CD4-positive, alpha-beta T cell treated with Interleukin-10 for 1 hour (primary cell): ENCODE measurements at regions not wholly inside any gene's neighbourhood (a gene's known extent, or its start where the extent isn't known, plus 50 kb on each side); places are given as distances from the start of the nearest gene placed in this dataset.

Source experiments
- DNase-seq: peaks from one replicate; pipeline ENCODE4 v3.0.0-alpha.2; 2020

GRCh38 chr2:43083710-43084698, 142.4 kb downstream of the ZFP36L2 start:
- DNase-seq = no peak

DNA sequence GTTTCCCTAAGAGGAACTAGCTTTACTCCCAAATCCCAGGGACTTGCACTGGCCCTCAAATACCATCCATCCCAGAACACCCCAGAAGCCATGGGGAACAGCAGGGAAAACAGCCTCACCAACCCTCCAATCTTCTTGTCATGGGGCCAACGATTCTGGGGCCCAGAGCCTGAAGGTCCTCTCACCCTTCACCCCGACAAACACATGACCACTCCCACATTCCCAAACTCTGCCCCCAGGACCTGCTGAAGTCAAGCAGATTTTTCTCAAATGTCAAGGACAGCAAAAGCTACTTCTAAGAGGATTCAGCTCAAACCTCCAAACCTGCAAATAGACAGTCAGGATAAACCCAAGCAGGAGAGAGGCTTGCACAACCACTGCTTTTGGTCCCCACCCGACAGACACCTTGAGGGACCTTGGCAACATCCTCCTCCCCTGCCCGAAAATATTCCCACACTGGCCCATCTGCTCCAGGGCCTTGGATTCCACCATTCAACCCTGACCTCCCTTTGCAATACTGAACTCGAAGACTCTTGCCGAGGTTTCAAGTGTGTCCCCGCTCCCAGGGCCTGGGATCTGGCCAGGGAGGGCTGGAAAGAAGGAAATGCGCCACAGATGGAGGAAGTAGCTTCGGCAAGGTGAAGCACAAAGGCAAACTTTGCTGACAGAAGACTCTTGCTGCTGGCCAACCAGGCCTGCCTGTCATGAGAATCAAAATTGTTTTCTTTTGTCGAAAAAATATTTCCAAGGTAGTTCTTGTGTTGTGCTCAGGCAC, 143.3 kb downstream of the ZFP36L2 start:
- DNase-seq = no peak

GRCh38 chr2:43082111-43082894, 144.1 kb downstream of the ZFP36L2 start:
- DNase-seq = no peak

DNA sequence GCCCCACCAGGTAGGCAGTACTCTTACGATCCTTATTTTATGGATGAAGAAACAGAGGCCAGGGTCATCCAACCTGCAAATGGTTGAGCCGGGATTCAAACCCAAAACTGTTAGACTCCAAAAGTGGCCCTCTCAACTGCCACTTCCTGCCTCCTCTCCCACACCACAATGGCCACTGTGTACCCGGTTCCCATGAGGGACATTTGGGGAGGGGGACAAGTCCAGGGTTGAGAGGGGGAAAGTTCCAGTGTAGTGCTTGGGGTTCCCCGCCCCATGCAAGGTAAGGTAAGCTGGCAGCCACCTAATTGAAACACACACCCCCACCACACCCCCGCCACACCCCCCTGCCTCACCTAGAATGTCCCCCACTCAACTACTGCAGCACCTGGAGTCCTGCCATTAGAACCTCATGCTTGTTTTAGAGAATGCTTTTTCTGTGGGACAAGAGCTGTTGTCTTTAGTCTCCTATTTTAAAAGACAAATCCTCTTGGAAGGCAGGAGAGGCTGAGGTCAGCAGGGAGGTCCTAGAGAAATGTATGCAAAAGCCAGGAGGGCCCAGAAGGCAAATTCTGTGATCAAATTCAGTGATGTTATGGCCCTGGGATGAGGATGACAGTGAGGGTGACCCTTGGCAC, 145.2 kb downstream of the ZFP36L2 start:
- DNase-seq = no peak

DNA sequence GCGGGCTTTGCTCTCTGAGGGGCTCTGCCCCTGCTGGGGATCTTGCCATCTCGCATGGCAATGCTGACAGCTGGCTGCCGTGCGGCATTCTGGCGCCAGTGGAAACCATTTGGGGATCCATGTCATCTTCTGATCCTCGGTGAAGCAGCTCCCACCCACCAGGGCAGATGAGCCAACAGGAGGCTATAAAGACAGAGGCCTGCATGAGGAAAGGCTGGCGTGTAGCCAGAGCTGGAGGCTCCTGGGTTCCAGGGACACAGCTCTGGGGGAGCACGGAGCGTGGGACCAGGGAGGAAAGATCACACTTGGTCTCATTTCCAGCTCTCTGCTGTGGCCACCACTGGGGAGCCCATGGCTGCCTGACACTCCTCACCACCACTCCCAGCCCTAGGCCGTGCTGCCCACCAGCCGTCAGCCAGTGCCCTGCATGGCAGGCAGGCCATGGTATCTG, 145.8 kb downstream of the ZFP36L2 start:
- no peak for DNase-seq

GRCh38 chr2:43078781-43079755, 147.3 kb downstream of the ZFP36L2 start:
- no peak for DNase-seq

- DNase-seq = no peak
Measured at GRCh38 chr2:43078301-43078700, 148.1 kb downstream of the ZFP36L2 start.

DNA sequence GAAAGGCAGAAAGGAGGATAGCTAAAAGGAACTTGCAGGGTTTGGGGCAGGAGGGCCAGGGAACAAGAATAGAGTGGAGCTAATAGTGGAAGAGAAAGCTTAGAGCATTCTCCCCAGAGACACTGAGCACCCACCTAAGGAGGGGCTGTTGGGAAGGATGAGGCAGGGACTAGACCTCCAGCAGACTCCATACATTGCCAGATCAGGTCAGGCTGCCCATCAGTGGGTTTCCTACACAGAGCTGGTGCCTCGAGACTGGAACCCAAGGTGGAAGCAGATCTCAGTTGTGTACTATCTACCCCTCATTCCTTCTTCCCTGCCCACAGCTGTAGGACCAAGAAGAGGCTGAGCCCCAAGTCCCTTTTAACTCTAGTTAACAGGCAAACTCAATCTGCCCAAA, 148.5 kb downstream of the ZFP36L2 start:
- DNase-seq = no peak

GRCh38 chr2:43076676-43077075, 149.7 kb downstream of the ZFP36L2 start:
- no peak for DNase-seq

- DNase-seq = no peak
Measured at GRCh38 chr2:43075811-43076585, 150.4 kb downstream of the ZFP36L2 start.

- no peak for DNase-seq
Measured at GRCh38 chr2:43075054-43075593, 151.3 kb downstream of the ZFP36L2 start.

GRCh38 chr2:43074592-43075053, 151.8 kb downstream of the ZFP36L2 start:
- no peak for DNase-seq

DNA sequence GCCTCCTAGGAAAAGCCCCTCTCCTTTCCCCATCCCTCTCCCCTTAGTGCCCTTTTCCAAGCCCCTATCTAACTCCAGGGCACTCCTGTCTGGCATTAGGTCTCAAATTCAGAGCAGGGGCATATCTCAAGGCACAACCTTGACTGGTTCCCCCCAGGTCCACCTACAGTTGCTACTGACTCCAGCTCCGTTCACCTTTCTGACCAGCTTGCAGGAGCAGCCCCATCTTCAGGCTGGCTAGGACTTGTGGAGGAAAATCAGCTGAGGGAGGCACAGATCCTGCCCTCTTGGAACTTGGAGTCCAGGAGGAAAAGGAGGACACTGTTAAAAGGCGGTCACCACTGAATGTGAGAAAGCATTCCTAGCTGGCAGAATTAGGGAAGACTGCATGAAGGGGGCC, 152.4 kb downstream of the ZFP36L2 start:
- no peak for DNase-seq

DNA sequence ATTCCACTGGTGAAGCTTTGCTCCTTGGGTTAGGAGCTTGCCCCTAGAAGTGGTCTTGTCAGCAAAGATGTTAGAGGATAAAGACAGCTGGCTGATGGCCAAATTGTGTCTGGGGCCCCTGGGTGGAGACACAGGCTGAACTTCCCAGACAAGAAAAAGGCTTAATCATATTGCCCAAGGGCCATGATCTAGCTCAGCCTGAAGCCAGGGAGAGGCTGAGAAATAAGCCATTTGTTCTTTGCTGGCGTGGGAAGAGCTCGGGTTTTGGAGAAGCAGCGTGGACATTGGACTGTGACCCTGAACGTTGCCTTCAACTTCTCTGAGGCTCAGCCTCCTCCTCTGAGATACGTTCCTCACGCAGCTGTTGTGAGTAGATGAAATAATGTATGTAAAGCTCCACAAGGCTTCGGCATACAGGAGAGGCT, 153.0 kb downstream of the ZFP36L2 start:
- DNase-seq = no peak

- no peak for DNase-seq
Measured at GRCh38 chr2:43071599-43072550, 154.5 kb downstream of the ZFP36L2 start.

DNA sequence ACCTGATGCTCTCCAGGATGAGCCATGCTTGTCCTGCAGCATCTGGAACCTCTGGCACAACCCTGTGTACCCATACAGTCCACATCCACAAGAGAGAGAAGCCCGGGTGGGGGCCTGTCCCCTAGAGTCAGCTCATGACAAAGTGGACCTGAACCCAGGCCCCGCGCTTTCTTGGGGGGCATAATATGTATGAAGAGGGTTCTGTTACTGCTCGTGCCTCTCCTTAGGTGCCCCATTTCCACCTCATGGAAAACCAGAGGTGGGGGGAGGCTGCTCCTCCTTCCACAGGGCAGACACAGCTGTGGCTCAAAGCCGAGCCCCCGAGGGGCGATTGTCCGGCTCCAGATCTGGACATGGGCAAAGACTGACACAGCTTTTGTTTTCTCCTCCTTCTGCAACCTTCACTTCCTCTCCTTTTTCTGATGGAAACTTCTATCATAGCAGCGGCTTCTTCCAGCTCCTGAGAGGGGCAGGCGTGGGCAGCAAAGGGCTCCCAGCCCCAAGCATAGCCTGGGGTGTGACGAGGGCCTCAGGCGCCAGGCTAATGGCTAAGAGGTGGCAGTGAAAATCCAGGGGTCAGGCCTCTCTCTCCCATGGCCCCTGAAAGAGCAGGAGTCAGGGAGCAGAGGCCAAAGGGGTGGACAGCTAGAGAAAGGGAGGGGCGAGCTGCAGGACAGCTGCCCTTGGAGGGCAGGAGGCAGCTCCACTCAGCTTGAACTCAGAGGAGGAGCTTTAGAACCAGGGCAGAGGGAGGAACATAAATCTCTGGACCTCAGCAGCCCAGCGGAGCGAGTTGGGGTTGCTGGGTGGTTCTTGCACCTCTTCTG, 155.5 kb downstream of the ZFP36L2 start:
- DNase-seq = no peak

DNA sequence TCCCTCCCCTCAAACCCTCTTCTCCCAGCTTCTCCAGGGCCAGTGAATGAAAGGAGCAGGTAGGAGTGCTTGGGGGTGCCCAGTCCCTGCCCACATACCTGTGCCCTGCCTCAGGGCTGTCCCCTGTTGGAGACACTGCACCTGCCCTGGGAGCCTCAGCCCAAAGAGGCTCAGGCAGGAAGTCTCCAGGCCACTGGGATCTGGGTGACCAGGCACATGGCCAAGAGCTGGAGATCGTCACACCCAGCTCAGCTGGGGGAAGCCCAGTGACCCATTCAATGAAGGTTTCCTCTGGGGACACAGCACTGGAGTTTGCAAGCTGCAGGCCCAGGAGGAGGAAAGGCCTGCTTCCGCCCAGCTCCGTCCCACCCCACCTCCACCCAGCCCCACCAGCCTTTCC, 156.4 kb downstream of the ZFP36L2 start:
- no peak for DNase-seq
